GM18868 (cell line): ENCODE measurements at regions not wholly inside any gene's neighbourhood (a gene's known extent, or its start where the extent isn't known, plus 50 kb on each side); places are given as distances from the start of the nearest gene placed in this dataset.
"Not testable (repeated sequence)": the region's sequence is repeated elsewhere in the genome, so short reads cannot be mapped to it uniquely, and the experiment has no call there.

Source experiments
- ATAC-seq: cut with Tn5 transposase; IDR thresholded peaks from one replicate; pipeline ENCODE4 v1.9.1; 2021; ENCODE audit warnings: mild to moderate bottlenecking, moderate library complexity; ENCODE audit not compliant: unreplicated experiment

- ATAC-seq = no peak
Observed at GRCh38 chr11:82225930-82226329, 507.7 kb downstream of the FAM181B start.

- ATAC-seq = no peak
Observed at GRCh38 chr11:82225502-82225901, 508.2 kb downstream of the FAM181B start.

- ATAC-seq = no peak
Observed at GRCh38 chr11:82216927-82217570, 516.6 kb downstream of the FAM181B start.

GRCh38 chr11:82210011-82210410 is 523.7 kb downstream of the FAM181B start:
- ATAC-seq = no peak

- ATAC-seq = no peak
Observed at GRCh38 chr11:82195283-82195682, 538.4 kb downstream of the FAM181B start.

- no peak for ATAC-seq
Observed at GRCh38 chr11:82194521-82194920, 539.1 kb downstream of the FAM181B start.

GRCh38 chr11:82191695-82192094 is 542.0 kb downstream of the FAM181B start:
- ATAC-seq = no peak

- ATAC-seq = no peak
Observed at GRCh38 chr11:82185925-82186324, 547.7 kb downstream of the FAM181B start.

- ATAC-seq = no peak
Observed at GRCh38 chr11:82184966-82185365, 548.7 kb downstream of the FAM181B start.

- ATAC-seq = no peak
Observed at GRCh38 chr11:82183346-82183745, 550.3 kb downstream of the FAM181B start.

- not testable (repeated sequence) for ATAC-seq
Observed at GRCh38 chr11:82182697-82183096, 551.0 kb downstream of the FAM181B start.

- ATAC-seq = not testable (repeated sequence)
Observed at GRCh38 chr11:82181796-82182195, 551.9 kb downstream of the FAM181B start.

- no peak for ATAC-seq
Observed at GRCh38 chr11:82176945-82177344, 556.7 kb downstream of the FAM181B start.

GRCh38 chr11:82176365-82176764 is 557.3 kb downstream of the FAM181B start:
- no peak for ATAC-seq

GRCh38 chr11:82174610-82175009 is 559.1 kb downstream of the FAM181B start:
- no peak for ATAC-seq

GRCh38 chr11:82146789-82147188 is 586.9 kb downstream of the FAM181B start:
- no peak for ATAC-seq

GRCh38 chr11:82118946-82119345 is 614.7 kb downstream of the FAM181B start:
- no peak for ATAC-seq

GRCh38 chr11:82117362-82117761 is 616.3 kb downstream of the FAM181B start:
- no peak for ATAC-seq

GRCh38 chr11:82105331-82105998 is 628.2 kb downstream of the FAM181B start:
- ATAC-seq = no peak

GRCh38 chr11:82092904-82093303 is 640.8 kb downstream of the FAM181B start:
- no peak for ATAC-seq

- ATAC-seq = no peak
Observed at GRCh38 chr11:82089426-82089825, 644.2 kb downstream of the FAM181B start.

GRCh38 chr11:82085493-82085892 is 648.2 kb downstream of the FAM181B start:
- ATAC-seq = no peak

- no peak for ATAC-seq
Observed at GRCh38 chr11:82082976-82083375, 650.7 kb downstream of the FAM181B start.
